AG10803 (cell line): ENCODE measurements at regions not wholly inside any gene's neighbourhood (a gene's known extent, or its start where the extent isn't known, plus 50 kb on each side); places are given as distances from the start of the nearest gene placed in this dataset.

Source experiments
- DNase-seq: peaks from one replicate; pipeline ENCODE4 v3.0.0; 2010; ENCODE audit warnings: low read depth
- H3K4me3 ChIP-seq: 2 replicates; pipeline ENCODE4 v1.5.1; 2011; ENCODE audit warnings: mild to moderate bottlenecking, low read length, control low read depth
- CTCF ChIP-seq: conservative IDR thresholded peaks from 2 replicates; pipeline ENCODE4 v1.5.1; 2011; ENCODE audit warnings: mild to moderate bottlenecking, low read length, control low read depth, inconsistent platforms

- no peak for DNase-seq
- TF ChIP-seq CTCF, result no peak
- no peak overlapping the region for H3K4me3 ChIP-seq
These were observed 215.6 kb upstream of the DMAC1 start for GRCh38 chr9:8014997-8015682.

GRCh38 chr9:8012986-8013385, 213.4 kb upstream of the DMAC1 start:
- no peak overlapping the region for H3K4me3 ChIP-seq
- no peak for DNase-seq
- no peak for TF ChIP-seq CTCF

GRCh38 chr9:8011974-8012373, 212.4 kb upstream of the DMAC1 start:
- no peak for TF ChIP-seq CTCF
- no peak for DNase-seq
- H3K4me3 ChIP-seq, result no peak overlapping the region

- no peak for DNase-seq
- no peak for TF ChIP-seq CTCF
- H3K4me3 ChIP-seq, result no peak overlapping the region
These were observed 197.0 kb upstream of the DMAC1 start for GRCh38 chr9:7996558-7996957.

- TF ChIP-seq CTCF, result no peak
- H3K4me3 ChIP-seq, result no peak overlapping the region
- DNase-seq, result no peak
These were observed 189.2 kb upstream of the DMAC1 start for GRCh38 chr9:7988644-7989280.

GRCh38 chr9:7984692-7985091, 185.1 kb upstream of the DMAC1 start:
- no peak for TF ChIP-seq CTCF
- no peak overlapping the region for H3K4me3 ChIP-seq
- no peak for DNase-seq

- no peak for DNase-seq
- no peak for TF ChIP-seq CTCF
- no peak overlapping the region for H3K4me3 ChIP-seq
These were observed 184.6 kb upstream of the DMAC1 start for GRCh38 chr9:7984203-7984602.
